GM23338 (cell line): ENCODE measurements at regions not wholly inside any gene's neighbourhood (a gene's known extent, or its start where the extent isn't known, plus 50 kb on each side); places are given as distances from the start of the nearest gene placed in this dataset.

ENCODE experiments used
- CREB1 ChIP-seq: fragments of 250-450 bp; sonication (Bioruptor Pico); IDR thresholded peaks from 2 replicates; pipeline ENCODE4 v1.5.0; 2020; ENCODE audit warnings: low read depth, mild to moderate bottlenecking, moderate library complexity
- EZH2 ChIP-seq: fragments of 200-600 bp; sonication (generic); IDR thresholded peaks from one replicate; pipeline ENCODE4 v1.8.0; 2017; ENCODE audit warnings: antibody characterized with exemption, mild to moderate bottlenecking, low read depth; ENCODE audit not compliant: unreplicated experiment
- EZH2phosphoT487 ChIP-seq: fragments of 200-600 bp; sonication (generic); IDR thresholded peaks from one replicate; pipeline ENCODE4 v1.8.1; 2018; ENCODE audit warnings: antibody characterized with exemption; ENCODE audit not compliant: unreplicated experiment
- JUNB ChIP-seq: IDR thresholded peaks from one replicate; pipeline ENCODE4 v1.6.1; 2016; ENCODE audit warnings: antibody characterized with exemption; ENCODE audit not compliant: unreplicated experiment
- NANOG ChIP-seq: IDR thresholded peaks from 2 replicates; pipeline ENCODE4 v1.6.1; 2016; ENCODE audit warnings: antibody characterized with exemption, borderline replicate concordance
- POLR2AphosphoS5 ChIP-seq: IDR thresholded peaks from 2 replicates; pipeline ENCODE4 v1.6.1; 2016; ENCODE audit warnings: antibody characterized with exemption, low read depth
- STAT1 ChIP-seq: IDR thresholded peaks from one replicate; pipeline ENCODE4 v1.6.1; 2016; ENCODE audit warnings: antibody characterized with exemption; ENCODE audit not compliant: unreplicated experiment
- ZNF114 ChIP-seq: fragments of 250-450 bp; sonication (Bioruptor Pico); IDR thresholded peaks from 2 replicates; pipeline ENCODE4 v1.5.0; 2020; ENCODE audit warnings: mild to moderate bottlenecking, moderate library complexity
- ZNF331 ChIP-seq: fragments of 250-450 bp; sonication (Bioruptor Pico); IDR thresholded peaks from 2 replicates; pipeline ENCODE4 v1.5.0; 2020; ENCODE audit warnings: low read depth, mild to moderate bottlenecking, moderate library complexity
- TF ChIP-seq, protein P1 (sequence below), 2 experiments: fragments of 200-600 bp in 1 of 2; sonication (generic) in 1 of 2; conservative IDR thresholded peaks; 2 replicates each; pipeline versions ENCODE4 v1.5.1 to v1.6.1; 2016 to 2017; ENCODE audit warnings: antibody characterized with exemption in 2 of 2, low read depth in 2 of 2, mild to moderate bottlenecking in 2 of 2, moderate library complexity in 1 of 2
- TF ChIP-seq, protein P2 (sequence below): IDR thresholded peaks from one replicate; pipeline ENCODE4 v1.6.1; 2018; ENCODE audit warnings: antibody characterized with exemption; ENCODE audit not compliant: unreplicated experiment
- TF ChIP-seq, protein P3 (sequence below): IDR thresholded peaks from 2 replicates; pipeline ENCODE4 v1.6.1; 2016; ENCODE audit warnings: antibody characterized with exemption

DNA sequence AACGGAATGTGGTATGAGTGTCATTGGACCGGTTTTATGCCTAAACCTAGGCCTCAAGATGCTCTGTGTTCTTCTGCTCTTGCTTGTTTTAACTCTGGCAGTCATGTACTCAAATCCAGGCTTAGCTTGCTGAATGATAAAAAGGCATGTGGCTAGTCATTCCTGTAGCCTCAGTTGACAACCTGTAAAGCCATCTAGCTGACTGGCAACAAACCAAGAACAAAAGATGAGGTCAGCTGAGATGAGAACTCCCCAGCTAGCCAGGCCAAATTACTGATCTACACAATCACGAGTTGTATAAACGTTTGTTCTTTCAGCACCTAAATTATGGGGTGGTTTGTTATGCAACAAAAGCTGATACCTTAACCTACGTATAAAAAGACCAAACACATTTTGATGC, 1406.0 kb upstream of the CDH8 start:
- TF ChIP-seq, protein P1, sequence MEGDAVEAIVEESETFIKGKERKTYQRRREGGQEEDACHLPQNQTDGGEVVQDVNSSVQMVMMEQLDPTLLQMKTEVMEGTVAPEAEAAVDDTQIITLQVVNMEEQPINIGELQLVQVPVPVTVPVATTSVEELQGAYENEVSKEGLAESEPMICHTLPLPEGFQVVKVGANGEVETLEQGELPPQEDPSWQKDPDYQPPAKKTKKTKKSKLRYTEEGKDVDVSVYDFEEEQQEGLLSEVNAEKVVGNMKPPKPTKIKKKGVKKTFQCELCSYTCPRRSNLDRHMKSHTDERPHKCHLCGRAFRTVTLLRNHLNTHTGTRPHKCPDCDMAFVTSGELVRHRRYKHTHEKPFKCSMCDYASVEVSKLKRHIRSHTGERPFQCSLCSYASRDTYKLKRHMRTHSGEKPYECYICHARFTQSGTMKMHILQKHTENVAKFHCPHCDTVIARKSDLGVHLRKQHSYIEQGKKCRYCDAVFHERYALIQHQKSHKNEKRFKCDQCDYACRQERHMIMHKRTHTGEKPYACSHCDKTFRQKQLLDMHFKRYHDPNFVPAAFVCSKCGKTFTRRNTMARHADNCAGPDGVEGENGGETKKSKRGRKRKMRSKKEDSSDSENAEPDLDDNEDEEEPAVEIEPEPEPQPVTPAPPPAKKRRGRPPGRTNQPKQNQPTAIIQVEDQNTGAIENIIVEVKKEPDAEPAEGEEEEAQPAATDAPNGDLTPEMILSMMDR (conservative IDR thresholded peaks at IDR 0.05; ENCODE audit: low read depth in 2 of 2) = no peak
- TF ChIP-seq POLR2AphosphoS5 (no peak), EZH2 (no peak), JUNB (no peak), STAT1 (no peak), EZH2phosphoT487 (no peak), CREB1 (CRISPR knock-in tag) (no peak), ZNF114 (CRISPR knock-in tag) (no peak), ZNF331 (no peak), NANOG (no peak)
- TF ChIP-seq, protein P2, sequence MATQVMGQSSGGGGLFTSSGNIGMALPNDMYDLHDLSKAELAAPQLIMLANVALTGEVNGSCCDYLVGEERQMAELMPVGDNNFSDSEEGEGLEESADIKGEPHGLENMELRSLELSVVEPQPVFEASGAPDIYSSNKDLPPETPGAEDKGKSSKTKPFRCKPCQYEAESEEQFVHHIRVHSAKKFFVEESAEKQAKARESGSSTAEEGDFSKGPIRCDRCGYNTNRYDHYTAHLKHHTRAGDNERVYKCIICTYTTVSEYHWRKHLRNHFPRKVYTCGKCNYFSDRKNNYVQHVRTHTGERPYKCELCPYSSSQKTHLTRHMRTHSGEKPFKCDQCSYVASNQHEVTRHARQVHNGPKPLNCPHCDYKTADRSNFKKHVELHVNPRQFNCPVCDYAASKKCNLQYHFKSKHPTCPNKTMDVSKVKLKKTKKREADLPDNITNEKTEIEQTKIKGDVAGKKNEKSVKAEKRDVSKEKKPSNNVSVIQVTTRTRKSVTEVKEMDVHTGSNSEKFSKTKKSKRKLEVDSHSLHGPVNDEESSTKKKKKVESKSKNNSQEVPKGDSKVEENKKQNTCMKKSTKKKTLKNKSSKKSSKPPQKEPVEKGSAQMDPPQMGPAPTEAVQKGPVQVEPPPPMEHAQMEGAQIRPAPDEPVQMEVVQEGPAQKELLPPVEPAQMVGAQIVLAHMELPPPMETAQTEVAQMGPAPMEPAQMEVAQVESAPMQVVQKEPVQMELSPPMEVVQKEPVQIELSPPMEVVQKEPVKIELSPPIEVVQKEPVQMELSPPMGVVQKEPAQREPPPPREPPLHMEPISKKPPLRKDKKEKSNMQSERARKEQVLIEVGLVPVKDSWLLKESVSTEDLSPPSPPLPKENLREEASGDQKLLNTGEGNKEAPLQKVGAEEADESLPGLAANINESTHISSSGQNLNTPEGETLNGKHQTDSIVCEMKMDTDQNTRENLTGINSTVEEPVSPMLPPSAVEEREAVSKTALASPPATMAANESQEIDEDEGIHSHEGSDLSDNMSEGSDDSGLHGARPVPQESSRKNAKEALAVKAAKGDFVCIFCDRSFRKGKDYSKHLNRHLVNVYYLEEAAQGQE = no peak
- TF ChIP-seq, protein P3, sequence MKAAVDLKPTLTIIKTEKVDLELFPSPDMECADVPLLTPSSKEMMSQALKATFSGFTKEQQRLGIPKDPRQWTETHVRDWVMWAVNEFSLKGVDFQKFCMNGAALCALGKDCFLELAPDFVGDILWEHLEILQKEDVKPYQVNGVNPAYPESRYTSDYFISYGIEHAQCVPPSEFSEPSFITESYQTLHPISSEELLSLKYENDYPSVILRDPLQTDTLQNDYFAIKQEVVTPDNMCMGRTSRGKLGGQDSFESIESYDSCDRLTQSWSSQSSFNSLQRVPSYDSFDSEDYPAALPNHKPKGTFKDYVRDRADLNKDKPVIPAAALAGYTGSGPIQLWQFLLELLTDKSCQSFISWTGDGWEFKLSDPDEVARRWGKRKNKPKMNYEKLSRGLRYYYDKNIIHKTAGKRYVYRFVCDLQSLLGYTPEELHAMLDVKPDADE = no peak
